ENCODE measurements at regions not wholly inside any gene's neighbourhood (a gene's known extent, or its start where the extent isn't known, plus 50 kb on each side); places are given as distances from the start of the nearest gene placed in this dataset.

DNA sequence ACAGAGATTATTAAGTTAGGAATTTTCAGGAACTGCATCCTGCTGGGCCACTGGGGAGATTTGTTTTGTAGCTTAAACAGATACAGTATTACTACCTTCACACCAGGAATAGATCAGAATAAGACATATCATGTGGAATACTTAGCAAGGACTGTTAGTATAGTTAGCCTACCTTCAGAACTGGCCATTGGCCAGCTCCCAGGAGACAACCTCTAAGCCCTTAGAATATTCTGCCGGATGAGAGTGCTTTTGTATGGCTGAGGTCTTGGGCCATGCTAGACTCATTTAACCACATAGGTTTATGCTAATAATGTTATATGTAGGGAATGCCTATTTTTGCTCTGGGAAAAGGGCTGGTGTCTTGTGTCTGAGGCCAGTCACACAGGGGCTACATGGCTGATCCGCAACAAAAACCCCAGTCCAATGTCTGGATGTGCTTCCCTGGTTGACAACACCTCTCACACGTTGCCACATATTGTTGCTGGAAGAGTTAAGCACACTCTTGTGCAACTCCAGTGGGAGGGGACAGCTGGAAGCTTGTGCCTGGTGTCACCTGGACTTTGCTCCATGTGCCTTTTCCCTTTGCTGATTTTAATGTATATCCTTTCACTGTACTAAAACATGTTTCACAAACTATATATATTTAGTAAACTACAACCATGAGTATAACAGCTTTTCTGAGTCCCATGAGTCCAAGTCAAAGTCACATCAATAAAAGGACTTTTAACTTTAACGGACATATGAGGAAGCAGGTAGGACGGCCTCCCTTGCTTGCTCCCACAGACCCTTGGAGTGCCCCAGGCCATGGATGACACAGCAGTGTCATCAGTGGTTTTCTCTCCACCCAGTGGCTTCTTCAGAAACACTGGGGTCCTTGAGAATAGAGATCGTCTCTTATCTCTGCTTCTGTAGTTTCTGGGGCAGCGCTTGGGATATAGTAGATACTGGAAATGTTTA lies 118.0 kb upstream of the C3orf80 start:
- in situ Hi-C loops (cut with HindIII; ENCODE audit: low sequenced_read_pairs), result no loop called here
- TF ChIP-seq, protein P1, sequence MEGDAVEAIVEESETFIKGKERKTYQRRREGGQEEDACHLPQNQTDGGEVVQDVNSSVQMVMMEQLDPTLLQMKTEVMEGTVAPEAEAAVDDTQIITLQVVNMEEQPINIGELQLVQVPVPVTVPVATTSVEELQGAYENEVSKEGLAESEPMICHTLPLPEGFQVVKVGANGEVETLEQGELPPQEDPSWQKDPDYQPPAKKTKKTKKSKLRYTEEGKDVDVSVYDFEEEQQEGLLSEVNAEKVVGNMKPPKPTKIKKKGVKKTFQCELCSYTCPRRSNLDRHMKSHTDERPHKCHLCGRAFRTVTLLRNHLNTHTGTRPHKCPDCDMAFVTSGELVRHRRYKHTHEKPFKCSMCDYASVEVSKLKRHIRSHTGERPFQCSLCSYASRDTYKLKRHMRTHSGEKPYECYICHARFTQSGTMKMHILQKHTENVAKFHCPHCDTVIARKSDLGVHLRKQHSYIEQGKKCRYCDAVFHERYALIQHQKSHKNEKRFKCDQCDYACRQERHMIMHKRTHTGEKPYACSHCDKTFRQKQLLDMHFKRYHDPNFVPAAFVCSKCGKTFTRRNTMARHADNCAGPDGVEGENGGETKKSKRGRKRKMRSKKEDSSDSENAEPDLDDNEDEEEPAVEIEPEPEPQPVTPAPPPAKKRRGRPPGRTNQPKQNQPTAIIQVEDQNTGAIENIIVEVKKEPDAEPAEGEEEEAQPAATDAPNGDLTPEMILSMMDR (IDR thresholded peaks at IDR 0.05; ENCODE audit: low read depth, low read length, missing control alignments), result no peak
- DNase-seq (ENCODE audit: low read depth), result no peak
- no peak overlapping the region for H3K4me3 ChIP-seq (ENCODE audit: low read depth, low read length)

DNA sequence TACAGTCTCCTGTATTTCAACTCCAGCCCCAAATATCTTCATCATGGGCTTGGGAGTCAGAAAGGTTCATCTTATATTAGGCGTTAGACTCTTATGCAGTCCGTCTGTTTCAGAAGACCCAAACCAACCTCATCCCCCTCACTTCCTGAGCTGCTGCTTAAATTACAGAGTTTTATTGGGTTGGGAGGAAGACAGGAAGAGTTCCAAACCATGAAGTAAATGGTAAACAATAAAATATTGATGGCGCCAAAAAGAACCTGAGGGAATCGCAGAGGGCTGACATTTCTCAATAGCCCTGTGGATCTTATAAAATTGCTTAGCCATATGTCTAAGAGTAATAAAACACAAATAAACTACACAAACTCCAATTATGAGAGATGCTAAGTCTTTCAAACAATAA lies 116.9 kb upstream of the C3orf80 start:
- H3K4me3 ChIP-seq (ENCODE audit: low read depth, low read length), result no peak overlapping the region
- no peak for DNase-seq (ENCODE audit: low read depth)
- in situ Hi-C loops (cut with HindIII; ENCODE audit: low sequenced_read_pairs), result no loop called here
- TF ChIP-seq, protein P1 (IDR thresholded peaks at IDR 0.05; ENCODE audit: low read depth, low read length, missing control alignments), result no peak

DNA sequence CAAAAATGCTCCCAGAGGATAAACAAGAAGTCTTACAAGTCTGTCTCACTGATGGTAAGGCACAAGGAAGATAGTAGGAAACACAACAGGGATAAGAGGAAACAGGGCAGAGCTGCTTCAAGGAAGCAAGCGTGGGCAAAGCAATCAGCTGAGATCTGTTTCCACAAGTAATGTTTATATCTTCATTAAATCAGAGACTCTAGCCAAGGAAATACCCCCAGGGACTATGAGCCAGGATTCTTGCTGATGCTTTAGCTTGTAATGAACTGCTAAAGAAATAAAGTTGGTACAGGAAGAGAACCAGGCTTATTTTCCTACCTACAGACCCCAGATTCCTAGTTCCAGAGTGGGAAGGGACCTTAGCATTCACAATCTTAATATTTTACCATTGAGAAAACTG lies 112.7 kb upstream of the C3orf80 start:
- TF ChIP-seq, protein P1 (IDR thresholded peaks at IDR 0.05; ENCODE audit: low read depth, low read length, missing control alignments), result no peak
- DNase-seq (ENCODE audit: low read depth), result no peak
- H3K4me3 ChIP-seq (ENCODE audit: low read depth, low read length), result no peak overlapping the region
- in situ Hi-C loops (cut with HindIII; ENCODE audit: low sequenced_read_pairs), result no loop called here

DNA sequence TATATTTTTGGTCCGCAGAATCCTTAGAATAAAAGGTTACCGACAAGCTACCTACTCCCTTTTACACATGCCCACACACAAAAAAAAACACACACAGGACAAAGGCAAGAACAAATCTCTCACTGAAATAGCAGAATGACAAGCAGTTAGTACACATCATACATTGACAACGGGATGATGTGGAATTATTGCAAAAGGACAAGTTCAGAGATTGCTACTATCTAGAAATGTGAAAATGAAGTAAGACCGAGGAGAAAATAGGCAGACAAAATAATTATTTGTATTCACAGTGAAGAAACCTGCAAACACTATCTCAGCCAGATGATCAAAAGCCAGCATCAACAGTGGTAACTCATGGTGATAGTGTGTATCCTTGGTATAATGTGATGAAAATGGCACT lies 112.2 kb upstream of the C3orf80 start:
- no peak overlapping the region for H3K4me3 ChIP-seq (ENCODE audit: low read depth, low read length)
- no peak for DNase-seq (ENCODE audit: low read depth)
- in situ Hi-C loops (cut with HindIII; ENCODE audit: low sequenced_read_pairs), result no loop called here
- TF ChIP-seq, protein P1 (IDR thresholded peaks at IDR 0.05; ENCODE audit: low read depth, low read length, missing control alignments), result no peak

DNA sequence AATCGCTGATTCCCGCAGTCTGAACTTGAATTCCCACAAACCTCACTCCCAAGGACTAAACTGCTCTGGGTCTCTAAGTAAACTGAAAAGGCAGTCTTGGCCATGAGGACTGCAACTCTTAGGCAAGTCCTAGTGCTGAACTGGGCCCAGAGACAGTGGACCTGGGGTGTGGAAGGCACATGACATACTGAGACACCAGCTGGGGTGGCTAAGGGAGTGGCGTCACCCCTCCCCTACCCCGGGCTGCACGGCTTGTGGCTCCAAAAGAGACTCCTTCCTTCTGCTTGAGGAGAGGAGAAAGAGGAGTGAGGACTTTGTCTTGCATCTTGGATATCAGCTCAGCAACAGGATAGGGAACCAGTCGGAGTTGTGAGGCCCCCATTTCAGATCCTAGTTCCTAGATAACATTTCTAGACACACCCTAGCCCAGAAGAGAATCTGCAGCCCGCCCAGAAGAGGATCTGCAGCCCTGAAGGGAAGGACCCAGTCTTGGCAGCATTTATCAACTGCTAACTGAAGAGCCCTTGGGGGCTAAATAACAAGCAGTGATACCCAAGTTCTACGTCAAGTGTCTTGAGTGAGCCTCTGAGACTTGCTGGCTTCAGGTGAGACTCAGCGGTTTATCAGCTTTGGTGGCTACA lies 110.7 kb upstream of the C3orf80 start:
- TF ChIP-seq, protein P1 (IDR thresholded peaks at IDR 0.05; ENCODE audit: low read depth, low read length, missing control alignments), result no peak
- in situ Hi-C loops (cut with HindIII; ENCODE audit: low sequenced_read_pairs), result no loop called here
- no peak for DNase-seq (ENCODE audit: low read depth)
- no peak overlapping the region for H3K4me3 ChIP-seq (ENCODE audit: low read depth, low read length)

DNA sequence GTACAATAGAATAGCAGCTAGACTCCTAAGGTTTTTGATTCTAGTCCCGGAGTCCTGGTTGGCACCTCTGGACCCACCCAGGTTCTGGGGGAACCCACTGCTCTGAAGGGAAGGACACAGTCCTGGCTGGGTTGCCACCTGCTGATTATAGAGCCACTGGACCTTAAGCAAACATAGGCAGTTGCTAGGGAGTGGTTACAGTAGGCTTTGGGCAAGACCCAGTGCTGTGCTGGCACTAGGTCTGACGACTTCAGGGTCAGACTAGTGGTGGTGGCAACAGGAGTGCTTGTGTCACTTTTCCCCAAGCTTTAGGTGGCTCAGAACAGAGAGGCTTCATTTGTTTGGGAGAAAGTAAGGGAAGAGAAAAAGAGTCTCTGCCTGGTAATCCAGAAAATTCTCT lies 109.8 kb upstream of the C3orf80 start:
- TF ChIP-seq, protein P1 (IDR thresholded peaks at IDR 0.05; ENCODE audit: low read depth, low read length, missing control alignments), result no peak
- in situ Hi-C loops (cut with HindIII; ENCODE audit: low sequenced_read_pairs), result no loop called here
- DNase-seq (ENCODE audit: low read depth), result no peak
- H3K4me3 ChIP-seq (ENCODE audit: low read depth, low read length), result no peak overlapping the region
